Kidney glomerular epithelial cell (primary cell): ENCODE measurements at regions not wholly inside any gene's neighbourhood (a gene's known extent, or its start where the extent isn't known, plus 50 kb on each side); places are given as distances from the start of the nearest gene placed in this dataset.
"Not testable (repeated sequence)": the region's sequence is repeated elsewhere in the genome, so short reads cannot be mapped to it uniquely, and the experiment has no call there.

Experiments used
- DNase-seq: peaks from one replicate; lab custom pipeline; 2025; lab: John Stamatoyannopoulos, UW

DNA sequence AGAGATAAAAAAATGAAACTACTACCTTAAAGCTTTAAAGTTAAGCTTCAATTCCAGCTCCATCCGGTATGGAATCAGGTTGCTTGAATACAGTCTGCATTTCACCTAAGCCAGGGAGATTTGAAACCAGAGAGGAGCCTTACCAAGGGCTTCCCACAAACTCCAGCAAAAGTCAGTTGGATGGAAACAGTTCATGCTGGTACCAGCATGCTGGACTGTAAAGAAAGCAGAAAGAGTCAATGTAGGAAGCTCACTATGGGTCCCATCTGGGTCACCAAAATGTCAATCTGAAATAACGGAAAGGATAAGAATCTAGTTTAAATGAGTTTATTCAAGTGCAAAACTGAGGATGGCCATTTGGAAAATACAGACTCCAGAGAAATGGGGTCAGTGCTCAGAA is 65.3 kb downstream of the CDO1 start:
- no peak for DNase-seq

DNA sequence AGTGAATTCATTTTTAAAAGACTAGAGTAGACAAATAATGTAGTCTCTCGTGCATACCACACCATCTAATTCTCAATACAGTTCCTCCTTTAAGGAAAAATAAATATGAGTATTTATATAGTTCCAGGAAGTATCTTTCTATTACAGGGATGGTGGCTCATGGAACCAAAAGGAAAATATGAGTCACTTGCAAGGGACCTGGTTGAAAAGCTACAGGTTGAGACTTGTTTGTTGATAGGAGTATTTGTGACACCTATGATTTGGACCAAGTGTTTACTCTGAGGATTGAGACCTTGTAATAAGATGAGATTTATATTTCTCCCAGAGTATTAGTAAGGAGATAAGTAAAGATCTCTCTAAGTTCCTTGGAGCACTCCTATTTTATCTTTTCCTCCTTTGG is 67.4 kb downstream of the CDO1 start:
- no peak for DNase-seq

DNA sequence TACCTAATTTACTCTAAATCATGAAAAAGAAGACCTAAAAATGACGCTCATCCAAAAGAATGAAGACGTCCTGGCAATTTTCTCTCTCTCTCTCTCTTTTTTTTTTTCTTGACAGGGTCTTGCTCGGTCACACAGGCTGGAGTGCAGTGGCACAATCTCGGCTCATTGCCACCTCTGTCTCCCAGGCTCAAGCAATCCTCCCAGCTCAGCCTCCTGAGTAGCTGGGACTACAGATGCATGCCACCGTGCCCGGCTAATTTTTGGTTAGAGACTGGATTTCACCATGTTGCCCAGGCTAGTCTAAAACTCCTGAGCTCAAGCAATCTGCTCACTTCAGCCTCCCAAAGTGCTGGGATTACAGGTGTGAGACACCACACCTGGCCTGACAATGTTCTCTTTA is 77.2 kb downstream of the CDO1 start:
- DNase-seq = not testable (repeated sequence)

DNA sequence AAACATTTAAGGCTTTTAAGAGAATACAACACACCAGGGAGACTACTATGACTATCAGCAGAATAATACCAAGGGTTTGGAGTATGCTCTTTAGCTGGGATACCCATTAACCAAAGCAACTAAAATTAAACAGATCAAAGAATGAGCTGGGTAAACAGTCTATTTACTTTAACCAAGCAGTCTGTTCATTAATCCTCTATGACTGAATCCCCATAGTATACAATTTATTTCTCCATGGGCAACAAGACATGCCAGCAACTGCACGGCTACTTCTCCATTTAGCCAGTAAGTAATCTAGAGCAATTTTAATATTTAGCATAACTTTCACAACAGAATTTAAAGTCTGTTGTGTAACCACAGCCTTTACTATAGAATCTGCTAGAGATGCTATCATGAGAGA is 77.6 kb downstream of the CDO1 start:
- no peak for DNase-seq

DNA sequence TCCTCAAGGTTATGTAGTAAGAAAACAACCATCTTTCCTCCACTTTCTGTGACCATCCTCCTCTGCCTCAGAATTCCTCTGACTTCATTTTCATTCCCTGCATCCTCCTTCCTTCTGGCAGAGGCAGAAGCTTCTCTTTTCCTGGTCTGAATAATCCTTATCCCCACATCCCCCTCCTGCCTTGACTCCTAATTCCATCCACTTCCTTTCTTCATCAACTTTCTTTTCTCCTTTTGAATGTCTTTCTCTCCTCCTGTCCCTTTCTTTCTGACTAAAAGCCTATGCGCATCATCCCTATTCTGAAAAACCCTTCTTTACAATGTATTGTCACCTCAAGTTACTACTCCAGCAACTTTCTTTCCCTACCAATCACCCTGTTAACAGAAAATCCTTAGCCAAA is 79.0 kb downstream of the CDO1 start:
- DNase-seq = no peak

DNA sequence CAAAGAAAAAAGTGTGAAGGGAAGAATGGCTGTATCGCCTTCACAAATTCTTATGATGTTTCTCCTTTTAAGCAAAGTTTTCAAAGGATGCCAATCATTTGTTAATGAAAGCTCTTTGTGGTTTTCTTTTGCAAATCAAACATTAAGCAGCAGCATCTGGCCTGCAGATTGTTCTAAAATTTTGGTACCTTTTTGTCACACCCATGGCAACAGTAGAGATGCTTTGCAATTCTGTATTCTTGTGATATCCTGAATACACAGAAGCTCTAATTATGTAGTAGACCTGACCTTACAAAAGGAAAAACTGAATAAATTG is 79.8 kb downstream of the CDO1 start:
- no peak for DNase-seq

DNA sequence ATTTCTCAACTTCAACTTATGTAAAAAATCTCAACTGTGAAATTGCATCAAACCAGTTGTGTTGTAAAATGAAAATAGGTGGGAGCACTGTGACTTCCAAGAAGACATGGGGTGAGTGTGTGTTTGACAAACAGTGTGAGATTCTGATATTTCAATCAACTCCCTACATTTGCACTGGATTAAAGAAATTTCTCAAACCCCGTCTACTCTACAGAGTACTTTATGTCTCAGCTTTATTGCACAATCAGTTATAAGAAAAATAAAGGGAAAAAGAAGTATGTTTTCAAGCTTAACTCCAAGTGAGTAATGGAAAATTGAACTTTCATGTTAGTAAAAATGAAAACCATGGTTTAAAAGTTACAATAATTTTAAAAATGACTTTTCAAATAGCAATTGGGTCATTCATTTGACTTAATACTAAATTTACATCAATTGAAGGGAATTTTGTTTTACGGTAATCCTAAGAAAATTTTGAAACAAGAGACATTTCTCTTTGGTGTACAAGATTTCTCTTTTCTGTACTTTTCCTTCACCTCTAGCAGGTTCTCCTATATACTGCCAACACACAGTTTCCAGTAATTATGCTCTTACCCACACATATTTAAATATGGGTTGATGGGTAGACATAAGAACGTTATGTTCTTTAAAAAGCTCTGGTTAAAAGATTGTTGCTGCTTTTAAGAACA is 80.3 kb downstream of the CDO1 start:
- DNase-seq = no peak

DNA sequence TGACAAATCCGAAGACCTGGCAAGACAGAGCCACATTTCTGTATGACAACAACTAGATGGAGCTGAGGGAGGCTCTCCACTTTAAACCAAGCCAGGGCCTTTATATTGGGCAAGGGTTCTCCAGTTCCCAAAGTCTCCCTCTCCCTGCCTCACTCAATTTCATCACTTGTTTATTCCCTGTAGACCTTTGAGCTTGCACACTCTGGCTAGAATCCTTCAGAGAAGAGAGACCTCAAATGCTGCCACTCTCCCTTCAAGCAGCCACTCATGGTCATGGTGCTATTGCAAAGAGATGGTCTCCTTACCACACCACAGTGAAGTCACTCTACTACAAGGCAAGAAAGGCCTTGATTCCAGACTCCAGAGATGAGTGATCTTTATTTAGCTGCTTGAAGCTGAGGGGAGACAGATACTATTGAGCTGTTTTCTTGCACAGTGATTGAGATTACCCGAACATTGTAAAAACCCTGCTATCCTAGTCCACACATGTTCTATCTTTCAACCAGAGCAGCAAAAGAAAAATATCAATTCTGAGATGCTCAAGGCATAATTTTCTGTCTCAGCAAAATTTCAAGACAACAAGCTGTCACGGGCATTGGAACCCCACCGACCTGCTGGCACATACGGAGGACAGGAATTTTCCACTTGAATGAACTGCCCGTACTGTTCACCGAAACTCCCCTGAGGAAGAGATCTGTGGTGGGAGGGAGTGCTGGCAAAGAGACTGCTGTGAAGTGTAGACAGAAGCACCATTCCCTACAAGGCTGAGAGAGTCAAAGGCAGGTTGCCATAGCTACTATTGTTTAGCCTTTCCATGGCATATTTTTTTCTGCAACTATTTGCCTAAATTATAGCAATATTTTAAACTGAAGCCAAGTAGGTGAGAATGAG is 81.1 kb downstream of the CDO1 start:
- no peak for DNase-seq

DNA sequence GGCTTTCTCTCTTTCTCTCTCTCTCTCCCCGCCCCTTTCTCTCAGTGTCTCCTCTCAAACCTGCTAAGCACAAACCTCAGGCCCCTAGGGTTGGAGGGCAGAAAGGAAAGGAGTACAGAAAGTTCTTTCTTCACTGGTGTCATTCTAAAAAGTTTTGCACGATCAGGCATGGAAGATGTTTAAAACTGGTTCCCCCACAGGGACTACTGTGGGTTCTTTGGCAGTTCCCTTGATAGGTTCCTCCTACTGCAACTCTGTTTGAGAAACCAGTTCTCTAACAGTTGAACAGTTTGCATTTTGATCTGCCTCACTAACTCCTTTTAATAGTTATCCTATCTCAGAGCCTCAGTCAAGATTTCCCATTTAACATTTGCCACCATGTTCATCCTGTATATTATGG is 82.9 kb downstream of the CDO1 start:
- no peak for DNase-seq

DNA sequence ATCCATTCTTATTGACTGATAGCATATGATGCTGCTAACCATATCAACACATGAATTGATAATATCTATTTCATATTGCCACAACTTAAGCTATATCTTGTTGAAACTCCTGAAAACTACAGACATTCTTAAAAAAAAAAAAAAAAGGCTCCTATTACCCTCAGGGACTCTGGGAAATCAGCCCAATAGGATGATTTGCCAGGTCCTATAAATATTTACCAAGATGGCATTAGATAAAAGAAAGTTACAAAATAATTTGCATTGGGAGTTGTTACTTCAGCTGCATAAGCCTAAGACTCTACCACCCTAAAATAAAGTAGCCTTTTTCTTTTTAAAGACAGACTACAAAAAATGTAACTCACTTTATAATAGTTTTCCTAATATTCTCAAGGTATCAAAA is 84.4 kb downstream of the CDO1 start:
- DNase-seq = no peak

DNA sequence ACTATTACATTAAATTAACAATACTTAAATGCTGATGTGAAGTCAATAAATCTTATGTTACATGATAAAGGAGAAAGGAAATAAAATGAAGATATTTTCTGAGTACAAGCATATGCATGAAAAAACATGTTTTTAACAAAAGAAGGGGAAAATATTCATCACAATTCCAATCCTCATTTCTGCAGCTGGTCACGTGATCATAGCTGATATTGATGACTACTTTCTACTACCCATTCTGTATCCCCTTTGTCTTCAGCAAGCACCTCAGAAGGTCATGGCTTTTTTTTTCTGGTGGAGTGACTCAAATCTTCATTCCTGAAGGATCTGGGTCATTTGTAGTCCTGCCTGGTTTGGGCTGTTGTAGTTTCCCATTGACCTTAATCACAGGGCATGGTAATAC is 90.9 kb downstream of the CDO1 start:
- no peak for DNase-seq

DNA sequence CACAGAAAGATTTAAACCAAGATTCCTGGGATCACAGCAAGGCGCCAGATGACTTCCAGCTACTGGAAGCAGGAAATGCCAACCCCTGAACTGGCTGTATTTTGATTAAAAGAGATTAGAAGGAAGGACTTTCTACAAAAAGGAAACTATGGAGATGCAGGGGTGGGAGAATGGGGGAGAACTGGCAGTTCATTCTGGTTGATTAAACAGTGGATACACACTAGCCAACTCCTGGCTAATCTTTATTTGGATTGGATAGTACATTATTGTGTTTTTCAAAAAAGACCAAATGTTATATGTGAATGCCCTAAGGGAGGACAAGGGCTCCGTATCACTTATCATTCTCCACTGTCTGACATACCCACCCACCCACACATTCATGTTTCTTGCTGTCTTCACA is 93.2 kb downstream of the CDO1 start:
- DNase-seq = no peak

DNA sequence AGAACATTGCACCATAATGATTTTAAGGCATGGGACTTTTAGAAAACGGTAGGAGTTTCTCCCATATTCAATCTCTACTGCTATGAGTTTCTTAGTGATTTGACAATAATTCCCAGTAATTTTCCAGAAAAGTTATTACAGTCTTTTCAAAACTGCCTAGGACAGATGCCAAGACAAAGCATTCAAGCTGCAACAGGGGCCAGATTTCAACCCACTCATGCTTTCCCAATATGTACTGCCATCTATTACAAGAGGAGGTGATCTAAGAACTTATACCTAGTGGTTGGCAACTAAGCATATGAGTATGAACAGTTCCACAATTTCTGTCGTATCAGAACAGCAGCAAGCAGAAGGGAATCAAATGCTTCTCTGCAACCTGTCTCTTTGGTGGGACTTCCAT is 95.1 kb upstream of the TMED7 start:
- no peak for DNase-seq

DNA sequence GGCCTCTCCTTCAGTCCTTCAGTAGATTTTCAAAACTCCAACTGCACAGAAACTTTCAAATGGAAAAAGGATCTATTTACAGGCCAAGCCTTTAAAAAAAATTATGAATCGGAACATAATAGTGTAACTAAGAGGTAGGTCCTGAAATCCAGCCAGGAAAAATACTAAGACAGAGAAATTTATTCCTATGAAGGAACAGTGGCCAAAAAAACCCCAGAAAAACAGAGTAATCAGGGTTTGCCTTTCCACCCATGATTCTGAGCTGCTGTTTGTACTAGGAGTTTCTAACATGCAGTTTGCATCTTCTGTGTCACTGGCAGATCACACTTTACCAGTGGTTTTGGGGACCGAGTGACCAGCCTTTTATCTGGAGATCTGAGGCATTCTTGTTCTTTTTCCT is 93.1 kb upstream of the TMED7 start:
- no peak for DNase-seq

DNA sequence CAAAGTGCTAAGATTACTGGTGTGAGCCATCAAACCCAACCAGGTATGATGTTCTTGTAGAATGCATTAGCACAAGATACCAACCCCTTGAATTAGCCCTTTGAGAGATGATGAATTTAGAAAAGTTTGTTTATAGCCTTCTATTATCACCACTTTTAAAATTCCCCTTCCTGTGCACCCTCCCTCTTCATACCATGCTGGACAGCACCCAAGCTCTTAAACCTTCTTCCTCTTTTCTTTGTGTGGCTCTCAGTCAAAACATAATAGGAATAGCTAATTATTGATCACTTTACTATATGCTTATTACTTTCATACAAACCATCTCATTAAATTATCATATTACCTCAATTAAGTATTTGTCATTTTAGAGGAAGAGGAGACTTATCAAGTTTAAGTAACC is 87.6 kb upstream of the TMED7 start:
- no peak for DNase-seq

DNA sequence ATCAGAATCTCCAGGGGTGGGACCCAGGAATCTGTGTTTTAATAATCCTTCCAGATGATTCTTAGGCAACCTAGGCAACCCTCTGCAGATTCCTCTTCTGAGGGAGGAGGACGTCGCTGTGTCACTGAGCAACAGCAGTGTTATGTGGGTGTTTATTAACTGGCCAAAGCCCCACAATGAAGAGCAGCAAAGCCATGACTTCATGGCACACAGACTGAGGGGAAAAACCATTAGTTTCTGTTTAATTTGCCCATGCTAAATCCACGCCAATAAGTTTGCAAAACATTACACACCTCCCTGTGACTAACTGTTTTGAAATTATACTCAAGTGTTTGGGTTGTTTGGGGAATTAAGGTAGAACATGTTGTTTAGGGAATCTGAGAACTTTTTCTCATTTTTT is 83.7 kb upstream of the TMED7 start:
- no peak for DNase-seq

DNA sequence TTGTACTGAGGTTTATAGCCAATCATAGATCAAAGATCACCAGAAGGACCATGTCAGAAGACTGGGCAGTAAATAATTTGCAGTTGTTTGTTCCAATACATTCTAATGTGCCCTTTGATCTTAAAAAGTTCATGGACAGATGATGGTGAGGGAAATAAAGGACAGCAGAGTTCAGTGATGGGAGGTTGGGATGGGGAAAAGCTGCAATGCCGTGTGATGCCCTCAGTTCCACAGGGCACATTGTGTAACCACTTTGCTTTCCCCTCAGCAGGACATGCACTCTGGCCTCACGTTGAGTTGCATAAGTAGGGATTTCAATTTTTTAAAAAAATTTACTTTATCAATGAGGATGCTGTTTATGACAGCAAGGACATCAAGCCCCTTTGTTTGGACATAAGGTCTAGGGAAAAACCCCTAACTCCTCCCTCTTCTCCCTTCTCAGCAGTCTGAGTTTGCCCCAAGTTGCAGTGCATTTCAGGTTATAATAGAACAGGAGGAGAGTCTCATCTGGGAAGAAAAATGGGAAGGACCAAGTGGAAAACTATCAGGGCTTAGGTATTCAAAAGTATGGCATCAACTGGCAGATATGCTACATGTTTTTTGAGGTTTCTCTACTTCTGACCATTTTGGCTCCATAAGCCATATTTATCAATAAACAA is 83.1 kb upstream of the TMED7 start:
- DNase-seq = no peak

DNA sequence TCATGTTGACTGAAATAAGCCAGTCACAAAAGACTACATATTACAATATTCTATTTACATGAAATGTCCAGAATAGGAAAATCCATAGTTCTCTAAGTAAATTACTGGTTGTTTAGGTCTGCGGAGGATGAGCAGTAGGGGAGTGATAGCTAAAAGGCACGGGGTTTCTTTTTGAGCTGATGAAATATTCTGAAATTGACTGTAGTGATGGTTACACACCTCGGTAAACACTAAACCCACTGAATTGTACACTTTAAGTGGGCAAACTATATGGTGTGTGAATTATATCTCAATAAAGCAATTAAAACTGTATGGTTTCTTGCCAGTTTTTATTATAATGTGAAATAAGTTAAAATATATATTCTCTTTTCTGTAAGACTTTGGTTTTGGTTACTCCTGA is 77.7 kb upstream of the TMED7 start:
- DNase-seq = no peak

DNA sequence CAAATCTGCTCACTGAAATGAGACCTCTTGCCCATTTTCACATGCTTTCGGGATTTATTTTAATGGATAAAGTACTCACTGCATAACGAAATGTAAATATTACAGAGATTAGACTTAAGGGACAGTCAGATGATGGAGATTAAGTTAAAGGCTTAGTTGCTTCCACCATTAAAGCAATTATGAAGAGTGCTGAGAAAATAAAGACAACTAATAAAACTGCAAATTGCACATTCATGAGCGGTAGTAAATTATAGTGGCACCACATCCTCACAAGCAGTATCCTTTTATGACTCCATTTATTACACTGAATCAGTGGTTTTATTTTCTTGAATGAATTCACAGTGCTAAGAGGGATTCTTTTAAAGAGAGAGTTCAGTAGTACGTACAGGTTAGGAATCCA is 76.2 kb upstream of the TMED7 start:
- DNase-seq = no peak

DNA sequence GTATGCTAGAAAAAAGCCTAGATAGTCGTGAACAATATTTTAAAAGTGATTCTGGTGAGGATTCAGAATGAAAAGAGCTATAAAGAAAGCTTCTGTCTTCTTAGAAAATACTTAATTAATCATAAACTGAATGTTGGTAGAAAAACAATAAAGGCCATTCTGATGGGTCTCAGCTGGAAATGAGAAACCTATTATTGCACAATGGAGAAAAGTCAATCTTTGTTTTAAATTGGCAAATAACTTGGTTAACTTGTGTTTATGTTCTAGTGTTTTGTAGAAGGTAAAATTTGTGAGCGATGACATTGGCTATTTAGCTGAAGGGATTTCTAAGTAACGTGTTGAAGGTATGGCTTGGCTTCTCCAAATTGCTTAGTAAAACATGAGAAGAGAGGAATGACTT is 74.1 kb upstream of the TMED7 start:
- no peak for DNase-seq

DNA sequence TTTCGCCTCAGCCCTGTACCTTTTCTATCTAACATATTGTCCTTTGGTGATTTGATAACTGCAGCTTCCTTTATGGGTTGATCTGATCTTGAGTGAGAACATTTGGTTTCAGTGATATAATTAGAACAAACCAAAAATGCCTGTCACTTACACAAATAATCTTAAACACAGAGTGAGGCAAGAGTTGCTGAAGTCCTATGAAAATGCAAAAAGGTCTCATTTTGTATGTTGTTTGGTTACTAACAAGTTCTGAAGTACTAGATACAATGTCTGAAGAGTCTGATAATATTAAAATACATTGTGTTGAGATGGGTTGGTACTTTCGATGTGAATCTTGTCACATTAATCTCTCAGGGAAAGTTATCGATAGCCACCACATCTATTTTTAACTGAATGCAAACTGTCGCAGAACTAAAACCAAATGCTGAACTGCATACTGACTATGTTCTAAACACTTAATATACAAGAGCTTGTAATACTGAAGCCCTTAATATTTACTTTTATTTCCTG is 70.4 kb upstream of the TMED7 start:
- DNase-seq = no peak

DNA sequence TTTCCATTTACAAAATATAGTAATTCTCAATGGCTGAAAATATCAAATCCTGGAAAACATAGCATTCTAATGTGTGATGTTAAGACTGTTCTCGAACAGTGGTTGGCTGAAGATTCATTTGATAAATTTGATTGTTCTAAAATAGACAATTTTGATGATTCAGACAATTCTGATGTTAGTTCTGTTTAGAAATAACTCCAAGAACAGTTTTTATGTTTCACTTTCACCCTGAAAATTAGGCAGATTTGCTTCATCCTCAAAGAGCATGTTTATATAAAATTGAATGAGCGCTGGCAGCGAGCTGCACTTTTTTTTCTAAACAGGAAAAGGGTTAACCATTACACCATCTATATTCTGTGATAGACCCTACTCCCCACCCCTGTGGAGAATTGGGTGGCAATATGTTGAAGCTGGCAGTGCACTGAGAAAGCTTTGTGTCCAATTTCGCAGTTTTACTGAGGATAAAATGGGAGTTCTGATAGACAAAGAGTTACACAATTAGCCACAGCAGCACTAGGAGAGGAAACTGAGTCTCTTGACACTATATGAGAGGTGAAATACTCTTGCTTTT is 69.6 kb upstream of the TMED7 start:
- no peak for DNase-seq

DNA sequence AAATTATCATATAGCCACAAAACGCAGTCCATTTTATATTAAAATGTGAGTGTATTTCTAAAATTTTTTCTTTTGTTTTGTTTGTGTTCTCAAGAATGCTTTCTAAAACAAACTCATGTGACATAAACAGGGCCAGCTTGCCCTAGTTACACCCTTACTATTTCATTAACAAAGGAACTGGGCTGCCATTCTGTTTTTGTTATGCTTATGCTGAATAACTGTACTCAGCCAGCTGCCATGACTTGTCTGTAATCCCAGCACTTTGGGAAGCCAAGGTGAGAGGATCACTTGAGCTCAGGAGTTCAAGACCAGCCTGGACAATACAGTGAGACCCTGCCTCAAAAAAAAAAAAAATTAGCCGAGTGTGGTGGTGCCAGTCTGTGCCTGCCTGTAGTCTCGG is 66.0 kb upstream of the TMED7 start:
- not testable (repeated sequence) for DNase-seq
